Motor neuron (in vitro differentiated cells): ENCODE measurements at regions not wholly inside any gene's neighbourhood (a gene's known extent, or its start where the extent isn't known, plus 50 kb on each side); places are given as distances from the start of the nearest gene placed in this dataset.

ENCODE experiments used
- ATAC-seq, 8 experiments: fragments of 200-7000 bp; cut with Tn5 transposase; replicated peaks in 6 of 8; 2 replicates each; pipeline ENCODE4 v1.8.0; 2021; ENCODE audit warnings: mild to moderate bottlenecking in 8 of 8, moderate library complexity in 8 of 8
- H3K27ac ChIP-seq, 2 donors: fragments of 250-450 bp; sonication (Bioruptor Pico); 2 replicates each; pipeline ENCODE4 v1.9.0; 2021; ENCODE audit warnings: antibody characterized with exemption in 2 of 2, mild to moderate bottlenecking in 2 of 2, moderate library complexity in 1 of 2
- H3K4me1 ChIP-seq, 2 donors: fragments of 250-450 bp; sonication (Bioruptor Pico); replicated peaks in 1 of 2; 2 replicates each; pipeline ENCODE4 v1.6.1; 2021; ENCODE audit warnings: antibody characterized with exemption in 2 of 2, mild to moderate bottlenecking in 2 of 2, moderate library complexity in 1 of 2
- H3K4me3 ChIP-seq, 5 donors: fragments of 250-450 bp; sonication (Bioruptor Pico); 2 replicates each; pipeline ENCODE4 v1.9.0; 2021; ENCODE audit warnings: antibody characterized with exemption in 5 of 5, mild to moderate bottlenecking in 5 of 5, moderate library complexity in 4 of 5
- WGBS, 10 experiments: fragments of 450-650 bp; shearing (Covaris generic); methylation state at CpG; one replicate each; pipeline ENCODE4 v1.0.0; 2022; 5-methylcytosine and 5-hydroxymethylcytosine counted together
- in situ Hi-C, 9 experiments: fragments of 400-800 bp; cut with MboI; loops; one replicate each; pipeline ENCODE4 v1.15.0; 2021; ENCODE audit warnings: low sequenced_read_pairs in 9 of 9, low pct_unique_long_range_greater_than_20kb in 2 of 9; ENCODE audit not compliant: unreplicated experiment in 9 of 9

GRCh38 chr18:7390731-7391492, 160.0 kb downstream of the LRRC30 start:
- WGBS, 10 experiments: 0 to 100% (median 80%) methylated on average over 1 to 4 of the region's 5 CpGs; no CpG with 5 or more reads in 1 of the 10 experiments
- no peak for ATAC-seq
- H3K4me1 ChIP-seq: peaks cover 24 to 34% of the 10 kb centered on the region in 2 donors
- no peak overlapping the region for H3K27ac ChIP-seq
- H3K4me3 ChIP-seq: no peak overlapping the region
- in situ Hi-C loops: no loop called here

- 20 to 81% (median 57%) methylated on average over 1 to 9 of the region's 9 CpGs; no CpG with 5 or more reads in 2 of the 10 experiments for WGBS, 10 experiments
- peak in 2 of 8 experiments; percentile 2 to 30 for ATAC-seq
- in situ Hi-C loops: no loop called here
- Histone ChIP-seq H3K4me1 (peaks cover 24 to 33% of the 10 kb centered on the region in 2 donors), H3K27ac (no peak overlapping the region), H3K4me3 (no peak overlapping the region)
These were observed 162.2 kb downstream of the LRRC30 start for GRCh38 chr18:7393080-7393479.

GRCh38 chr18:7394050-7394659, 163.3 kb downstream of the LRRC30 start:
- no peak overlapping the region for H3K4me3 ChIP-seq
- WGBS, 10 experiments: 33 to 100% (median 65%) methylated on average over 1 to 7 of the region's 9 CpGs; no CpG with 5 or more reads in 1 of the 10 experiments
- in situ Hi-C loops: no loop called here
- ATAC-seq: peak in 5 of 8 experiments; percentile 64 to 87 (median 82)
- H3K4me1 ChIP-seq: peaks cover 15 to 22% of the 10 kb centered on the region in 2 donors
- no peak overlapping the region for H3K27ac ChIP-seq

DNA sequence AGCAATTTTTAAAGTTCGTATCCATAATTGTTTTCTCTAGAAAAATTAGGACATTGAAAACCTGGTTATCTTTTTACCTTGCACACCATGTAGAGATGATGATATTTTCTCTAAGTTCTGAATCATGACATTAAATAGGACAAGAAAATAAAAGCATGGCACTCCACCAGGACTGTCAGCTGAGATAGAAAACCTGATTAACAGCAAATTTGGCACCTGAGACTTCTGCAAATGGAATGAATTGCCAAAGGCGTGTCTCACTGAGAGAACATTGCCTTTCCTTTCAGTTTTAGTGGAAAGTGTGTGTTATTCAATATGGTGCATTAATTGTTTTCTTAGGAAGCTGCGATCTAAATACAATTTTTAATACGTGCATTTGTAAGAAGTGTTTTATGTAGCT, 164.7 kb downstream of the LRRC30 start:
- Histone ChIP-seq H3K4me1 (peaks cover 14 to 21% of the 10 kb centered on the region in 2 donors), H3K4me3 (no peak overlapping the region), H3K27ac (no peak overlapping the region)
- 0 to 100% (median 56%) methylated on average over 2 to 4 of the region's 4 CpGs; no CpG with 5 or more reads in 1 of the 10 experiments for WGBS, 10 experiments
- in situ Hi-C loops: no loop called here
- no peak for ATAC-seq

- H3K4me3 ChIP-seq: no peak overlapping the region
- H3K4me1 ChIP-seq: no peaks in the 10 kb centered on the region
- H3K27ac ChIP-seq: no peak overlapping the region
- in situ Hi-C loops: no loop called here
- WGBS, 10 experiments: 3 to 100% (median 95%) methylated on average over 1 to 3 of the region's 3 CpGs; no CpG with 5 or more reads in 1 of the 10 experiments
- ATAC-seq: no peak
These were observed 153.2 kb upstream of the PTPRM start for GRCh38 chr18:7413906-7414305.

GRCh38 chr18:7414459-7414858, 152.7 kb upstream of the PTPRM start:
- in situ Hi-C loops: no loop called here
- peak in 3 of 8 experiments; percentile 44 to 77 (median 62) for ATAC-seq
- H3K27ac ChIP-seq: no peak overlapping the region
- H3K4me1 ChIP-seq: no peaks in the 10 kb centered on the region
- no peak overlapping the region for H3K4me3 ChIP-seq
- 0 to 92% (median 40%) methylated on average over 1 to 2 of the region's 2 CpGs; no CpG with 5 or more reads in 4 of the 10 experiments for WGBS, 10 experiments

GRCh38 chr18:7415081-7415894, 151.8 kb upstream of the PTPRM start:
- no peak overlapping the region for H3K27ac ChIP-seq
- no peaks in the 10 kb centered on the region for H3K4me1 ChIP-seq
- WGBS, 10 experiments: 17 to 100% (median 80%) methylated on average over 1 to 6 of the region's 8 CpGs
- peak in 1 of 8 experiments; percentile 21 for ATAC-seq
- H3K4me3 ChIP-seq: no peak overlapping the region
- in situ Hi-C loops: no loop called here

- Histone ChIP-seq H3K27ac (no peak overlapping the region), H3K4me1 (no peaks in the 10 kb centered on the region), H3K4me3 (no peak overlapping the region)
- in situ Hi-C loops: no loop called here
- WGBS, 10 experiments: 0 to 87% (median 71%) methylated on average over 1 to 3 of the region's 4 CpGs; no CpG with 5 or more reads in 3 of the 10 experiments
- peak in 2 of 8 experiments; percentile 73 to 79 for ATAC-seq
These were observed 149.4 kb upstream of the PTPRM start for GRCh38 chr18:7417727-7418126.

GRCh38 chr18:7429831-7430230, 137.3 kb upstream of the PTPRM start:
- no peak for ATAC-seq
- no peak overlapping the region for H3K4me3 ChIP-seq
- no peak overlapping the region for H3K27ac ChIP-seq
- H3K4me1 ChIP-seq: peaks cover 0 to 7% of the 10 kb centered on the region in 2 donors
- in situ Hi-C loops: no loop called here
- 15 to 100% (median 80%) methylated on average over 1 to 3 of the region's 3 CpGs; no CpG with 5 or more reads in 5 of the 10 experiments for WGBS, 10 experiments

DNA sequence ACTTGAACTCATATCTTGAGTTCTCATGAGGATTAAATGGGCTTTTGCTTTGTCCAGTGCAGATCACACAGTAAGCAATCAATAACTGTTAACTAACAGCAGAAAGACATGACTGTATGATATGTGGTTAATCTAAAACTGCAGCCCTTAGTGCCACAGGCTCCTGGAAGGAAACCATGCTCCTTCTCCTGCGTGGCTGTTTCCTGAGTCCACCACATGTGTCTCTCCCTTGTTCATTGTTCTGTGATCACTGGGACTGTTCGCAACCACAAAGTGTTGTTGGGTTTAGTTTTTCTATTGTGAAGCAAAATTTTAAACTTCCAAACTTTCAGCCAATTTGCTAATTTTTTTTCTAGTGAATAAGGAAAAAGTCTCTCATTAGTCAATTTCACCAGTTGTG, 130.9 kb upstream of the PTPRM start:
- Histone ChIP-seq H3K4me1 (peaks cover 0 to 7% of the 10 kb centered on the region in 2 donors), H3K4me3 (no peak overlapping the region), H3K27ac (no peak overlapping the region)
- WGBS, 10 experiments: 40 to 100% (median 91%) methylated on average over 1 to 2 of the region's 2 CpGs; no CpG with 5 or more reads in 4 of the 10 experiments
- ATAC-seq: no peak
- in situ Hi-C loops: no loop called here

DNA sequence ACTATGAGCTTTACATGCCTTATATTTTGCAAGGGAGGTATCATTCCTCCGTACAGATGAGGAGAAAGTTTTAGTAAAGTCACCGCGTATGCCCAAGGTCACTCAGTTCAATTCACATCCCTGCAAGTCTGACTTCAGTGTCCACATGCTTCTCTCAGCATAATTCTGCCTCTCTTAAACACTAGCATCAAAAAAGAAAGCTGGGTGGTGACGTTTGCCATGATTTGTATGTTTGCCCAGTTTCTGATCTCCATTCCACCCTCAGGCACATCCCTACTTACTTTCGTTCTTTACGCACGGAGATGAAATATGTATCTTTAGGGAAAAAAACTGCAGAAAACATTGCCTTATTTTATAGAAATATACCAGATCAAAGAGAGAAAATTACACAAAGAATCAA, 129.2 kb upstream of the PTPRM start:
- no peak overlapping the region for H3K4me3 ChIP-seq
- WGBS, 10 experiments: 43 to 93% (median 77%) methylated on average over 4 to 7 of the region's 7 CpGs; no CpG with 5 or more reads in 1 of the 10 experiments
- in situ Hi-C loops: no loop called here

DNA sequence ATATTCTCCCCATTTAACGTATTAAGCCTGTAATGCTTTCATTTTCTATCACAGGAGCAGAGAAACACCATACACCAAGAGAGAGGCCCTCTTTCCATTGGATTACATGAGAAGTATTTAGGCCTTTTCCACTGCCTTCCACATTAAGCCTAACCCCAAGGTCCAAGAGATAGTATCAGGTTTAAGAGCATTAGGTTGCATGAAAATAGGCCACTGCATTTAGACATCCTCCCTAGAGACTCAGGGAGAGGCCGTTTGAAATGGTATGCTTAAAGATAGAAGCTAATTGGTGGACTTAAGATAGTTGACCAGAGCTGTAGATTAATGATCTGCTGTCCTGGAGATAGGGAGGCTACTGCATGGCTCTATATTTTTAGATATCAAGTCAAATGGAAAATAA, 128.5 kb upstream of the PTPRM start:
- no peak overlapping the region for H3K4me3 ChIP-seq
- peak in 1 of 8 experiments; percentile 17 for ATAC-seq
- no peaks in the 10 kb centered on the region for H3K4me1 ChIP-seq
- in situ Hi-C loops: no loop called here
- 0 to 100% (median 67%) methylated on average over 1 to 2 of the region's 2 CpGs; no CpG with 5 or more reads in 3 of the 10 experiments for WGBS, 10 experiments
- no peak overlapping the region for H3K27ac ChIP-seq

More for the DNA sequence above, 129.2 kb upstream of the PTPRM start:
- H3K4me1 ChIP-seq: no peaks in the 10 kb centered on the region
- ATAC-seq: peak in 2 of 8 experiments; percentile 35 to 61
- H3K27ac ChIP-seq: no peak overlapping the region
